Liver (tissue), 7 donors: ENCODE measurements at regions not wholly inside any gene's neighbourhood (a gene's known extent, or its start where the extent isn't known, plus 50 kb on each side); places are given as distances from the start of the nearest gene placed in this dataset.

Experiments
- DNase-seq: peaks from one replicate; pipeline ENCODE4 v3.0.0-alpha.2; 2017; ENCODE audit warnings: low spot score
- H3K27ac ChIP-seq, 2 donors: one replicate each; pipeline ENCODE4 v1.7.0; 2013; ENCODE audit warnings: inconsistent platforms in 2 of 2, low read length in 2 of 2, control low read depth in 1 of 2, low read depth in 1 of 2, mild to moderate bottlenecking in 1 of 2
- H3K27me3 ChIP-seq, 4 donors: one replicate each; pipeline versions ENCODE4 v1.6.1 to v1.7.0; 2013; ENCODE audit warnings: low read length in 3 of 4, inconsistent platforms in 1 of 4, mild to moderate bottlenecking in 1 of 4, moderate library complexity in 1 of 4; ENCODE audit not compliant: control insufficient read depth in 4 of 4, insufficient read depth in 4 of 4
- H3K36me3 ChIP-seq, 4 donors: one replicate each; pipeline versions ENCODE4 v1.6.1 to v1.7.0; 2013; ENCODE audit warnings: low read length in 3 of 4, mild to moderate bottlenecking in 3 of 4, low read depth in 1 of 4, moderate library complexity in 1 of 4; ENCODE audit not compliant: control insufficient read depth in 4 of 4, insufficient read depth in 3 of 4
- H3K4me1 ChIP-seq, 4 donors: one replicate each; pipeline versions ENCODE4 v1.6.1 to v1.7.0; 2013; ENCODE audit warnings: low read length in 3 of 4, mild to moderate bottlenecking in 3 of 4, moderate library complexity in 1 of 4; ENCODE audit not compliant: control insufficient read depth in 4 of 4, insufficient read depth in 4 of 4
- H3K4me3 ChIP-seq, 3 donors: one replicate each; pipeline versions ENCODE4 v1.6.1 to v1.7.0; 2013; ENCODE audit warnings: low read length in 3 of 3, control low read depth in 1 of 3, low read depth in 1 of 3, mild to moderate bottlenecking in 1 of 3
- H3K9ac ChIP-seq, 2 donors: one replicate each; pipeline ENCODE4 v1.7.0; 2013; ENCODE audit warnings: low read length in 2 of 2, mild to moderate bottlenecking in 2 of 2, moderate library complexity in 2 of 2, control low read depth in 1 of 2, low read depth in 1 of 2
- H3K9me3 ChIP-seq, 4 donors: one replicate each; pipeline versions ENCODE4 v1.6.1 to v1.7.0; 2013; ENCODE audit warnings: low read length in 3 of 4; ENCODE audit not compliant: control insufficient read depth in 4 of 4
- EGR1 ChIP-seq, 2 donors: IDR thresholded peaks; 2 replicates each; pipeline ENCODE4 v1.6.1; 2016 to 2018; ENCODE audit warnings: antibody characterized with exemption in 2 of 2, low read depth in 2 of 2
- FOXA1 ChIP-seq: IDR thresholded peaks from 2 replicates; pipeline ENCODE4 v1.6.1; 2016; ENCODE audit warnings: antibody characterized with exemption
- GABPA ChIP-seq, 2 donors: IDR thresholded peaks in 1 of 2; conservative IDR thresholded peaks in 1 of 2; 2 replicates each; pipeline ENCODE4 v1.6.1; 2016; ENCODE audit warnings: antibody characterized with exemption in 2 of 2, mild to moderate bottlenecking in 1 of 2, moderate library complexity in 1 of 2
- HNF4A ChIP-seq, 2 donors: conservative IDR thresholded peaks; 2 replicates each; pipeline ENCODE4 v1.6.1; 2016; ENCODE audit warnings: antibody characterized with exemption in 2 of 2, mild to moderate bottlenecking in 2 of 2
- JUND ChIP-seq, 2 donors: IDR thresholded peaks; 2 replicates each; pipeline ENCODE4 v1.6.1; 2016; ENCODE audit warnings: antibody characterized with exemption in 2 of 2
- NR2F2 ChIP-seq: IDR thresholded peaks from 2 replicates; pipeline ENCODE4 v1.6.1; 2016; ENCODE audit warnings: antibody characterized with exemption
- RAD21 ChIP-seq, 2 donors: IDR thresholded peaks; 2 replicates each; pipeline ENCODE4 v1.6.1; 2016; ENCODE audit warnings: antibody characterized with exemption in 2 of 2, mild to moderate bottlenecking in 2 of 2
- RXRA ChIP-seq, 2 donors: IDR thresholded peaks; 2 replicates each; pipeline ENCODE4 v1.6.1; 2017 to 2018; ENCODE audit warnings: antibody characterized with exemption in 2 of 2, mild to moderate bottlenecking in 1 of 2
- SP1 ChIP-seq: IDR thresholded peaks from 2 replicates; pipeline ENCODE4 v1.6.1; 2018; ENCODE audit warnings: antibody characterized with exemption, mild to moderate bottlenecking
- YY1 ChIP-seq: IDR thresholded peaks from 2 replicates; pipeline ENCODE4 v1.6.1; 2016; ENCODE audit warnings: antibody characterized with exemption, mild to moderate bottlenecking
- WGBS: extraction: QIAGEN DNeasy Blood & Tissue Kit; methylation state at CpG from one replicate; pipeline ENCODE4 v1.1.7; 2013; 5-methylcytosine and 5-hydroxymethylcytosine counted together
- TF ChIP-seq, protein P1 (sequence below): IDR thresholded peaks from 2 replicates; pipeline ENCODE4 v1.6.1; 2016; ENCODE audit warnings: antibody characterized with exemption, mild to moderate bottlenecking
- TF ChIP-seq, protein P2 (sequence below): IDR thresholded peaks from 2 replicates; pipeline ENCODE4 v1.6.1; 2016; ENCODE audit warnings: antibody characterized with exemption
- TF ChIP-seq, protein P3 (sequence below): IDR thresholded peaks from 2 replicates; pipeline ENCODE4 v1.6.1; 2016; ENCODE audit warnings: antibody characterized with exemption
- donor health status: healthy.
- donor health status: healthy.
- donor health status: healthy.
- donor health status: healthy.

DNA sequence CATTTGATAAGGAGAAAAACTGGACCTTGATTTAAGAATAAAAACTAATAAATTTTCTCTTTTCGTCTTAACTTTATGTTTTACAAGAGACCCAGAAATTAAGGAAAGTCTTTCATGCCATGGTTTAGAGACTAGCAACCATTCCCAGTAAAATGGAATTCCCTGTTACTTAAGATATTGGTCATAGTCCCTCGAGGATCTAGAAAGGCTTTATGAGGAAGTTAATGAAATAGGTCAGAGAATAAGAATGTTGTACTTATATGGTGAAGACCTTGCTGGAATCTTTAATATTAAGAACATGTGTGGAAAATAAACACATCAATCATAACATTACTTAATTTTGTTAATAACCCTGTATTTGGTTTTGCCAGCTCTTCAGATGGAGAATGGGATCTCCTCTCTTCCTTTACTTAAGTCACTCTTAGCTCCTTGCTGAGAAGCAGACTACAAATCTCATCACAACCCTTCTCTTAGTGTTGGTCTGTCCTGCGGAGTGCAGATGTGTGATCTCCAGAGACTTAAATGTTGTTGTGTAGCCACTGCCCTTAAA, 382.9 kb downstream of the QKI start:
- Histone ChIP-seq H3K27ac (no peak overlapping the region), H3K4me3 (no peak overlapping the region), H3K9ac (no peak overlapping the region), H3K4me1 (no peaks in the 10 kb centered on the region), H3K36me3 (no peaks in the 10 kb centered on the region), H3K9me3 (no peaks in the 10 kb centered on the region), H3K27me3 (no peaks in the 10 kb centered on the region)
- WGBS, result 77% methylated on average over 3 of the region's 3 CpGs
- TF ChIP-seq, protein P1, sequence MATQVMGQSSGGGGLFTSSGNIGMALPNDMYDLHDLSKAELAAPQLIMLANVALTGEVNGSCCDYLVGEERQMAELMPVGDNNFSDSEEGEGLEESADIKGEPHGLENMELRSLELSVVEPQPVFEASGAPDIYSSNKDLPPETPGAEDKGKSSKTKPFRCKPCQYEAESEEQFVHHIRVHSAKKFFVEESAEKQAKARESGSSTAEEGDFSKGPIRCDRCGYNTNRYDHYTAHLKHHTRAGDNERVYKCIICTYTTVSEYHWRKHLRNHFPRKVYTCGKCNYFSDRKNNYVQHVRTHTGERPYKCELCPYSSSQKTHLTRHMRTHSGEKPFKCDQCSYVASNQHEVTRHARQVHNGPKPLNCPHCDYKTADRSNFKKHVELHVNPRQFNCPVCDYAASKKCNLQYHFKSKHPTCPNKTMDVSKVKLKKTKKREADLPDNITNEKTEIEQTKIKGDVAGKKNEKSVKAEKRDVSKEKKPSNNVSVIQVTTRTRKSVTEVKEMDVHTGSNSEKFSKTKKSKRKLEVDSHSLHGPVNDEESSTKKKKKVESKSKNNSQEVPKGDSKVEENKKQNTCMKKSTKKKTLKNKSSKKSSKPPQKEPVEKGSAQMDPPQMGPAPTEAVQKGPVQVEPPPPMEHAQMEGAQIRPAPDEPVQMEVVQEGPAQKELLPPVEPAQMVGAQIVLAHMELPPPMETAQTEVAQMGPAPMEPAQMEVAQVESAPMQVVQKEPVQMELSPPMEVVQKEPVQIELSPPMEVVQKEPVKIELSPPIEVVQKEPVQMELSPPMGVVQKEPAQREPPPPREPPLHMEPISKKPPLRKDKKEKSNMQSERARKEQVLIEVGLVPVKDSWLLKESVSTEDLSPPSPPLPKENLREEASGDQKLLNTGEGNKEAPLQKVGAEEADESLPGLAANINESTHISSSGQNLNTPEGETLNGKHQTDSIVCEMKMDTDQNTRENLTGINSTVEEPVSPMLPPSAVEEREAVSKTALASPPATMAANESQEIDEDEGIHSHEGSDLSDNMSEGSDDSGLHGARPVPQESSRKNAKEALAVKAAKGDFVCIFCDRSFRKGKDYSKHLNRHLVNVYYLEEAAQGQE, result no peak
- DNase-seq, result no peak

DNA sequence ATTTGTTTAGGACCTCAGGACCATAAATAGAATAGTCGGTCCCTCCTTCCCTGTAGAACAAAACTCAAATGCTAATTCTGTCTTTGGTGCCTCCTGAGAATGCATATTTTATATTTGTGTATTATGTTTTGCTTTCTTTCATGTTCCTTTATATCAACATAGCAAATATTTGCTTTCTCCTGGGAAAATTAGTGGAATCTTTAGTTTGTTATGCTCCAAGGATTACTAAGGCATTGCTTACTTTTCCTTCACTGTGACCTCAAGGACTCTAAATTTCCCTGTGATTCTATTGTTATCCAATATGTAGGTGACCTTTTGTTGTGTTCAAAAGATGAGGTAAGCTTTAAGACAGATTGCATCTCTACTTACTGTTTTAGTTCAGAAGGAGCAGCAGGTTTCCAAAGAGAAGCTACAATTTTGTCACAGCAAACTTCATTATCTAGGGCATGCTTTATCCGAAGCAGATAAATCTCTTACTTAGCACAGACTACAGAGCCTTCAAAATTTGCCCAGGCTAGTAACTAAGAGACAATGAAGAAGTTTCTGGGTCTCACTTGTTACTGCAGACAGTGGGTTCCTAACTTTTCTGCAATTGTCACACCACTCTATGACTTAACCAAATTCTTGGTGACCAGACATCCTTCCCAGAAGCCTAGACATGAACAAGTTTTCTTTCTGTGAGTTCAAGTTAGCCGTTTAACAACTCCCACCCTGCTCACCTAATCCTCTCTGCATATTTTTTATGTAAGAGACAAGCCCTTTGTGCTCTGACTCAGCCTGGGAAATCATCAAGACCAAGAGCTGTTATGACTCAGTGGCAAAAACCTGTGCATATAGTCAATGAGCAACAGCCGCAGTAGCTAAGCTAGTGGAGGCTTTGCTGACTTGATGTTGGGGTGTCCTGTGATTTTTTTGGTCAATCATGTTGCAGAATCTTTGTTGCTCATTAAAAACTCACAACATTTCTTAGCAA, 378.8 kb downstream of the QKI start:
- Histone ChIP-seq H3K4me3 (no peak overlapping the region), H3K9me3 (no peaks in the 10 kb centered on the region), H3K4me1 (no peaks in the 10 kb centered on the region), H3K27ac (no peak overlapping the region), H3K36me3 (no peaks in the 10 kb centered on the region), H3K27me3 (no peaks in the 10 kb centered on the region), H3K9ac (no peak overlapping the region)
- no peak for DNase-seq
- WGBS, result 63% methylated on average over 4 of the region's 4 CpGs
- TF ChIP-seq NR2F2, result no peak
- TF ChIP-seq, protein P2, sequence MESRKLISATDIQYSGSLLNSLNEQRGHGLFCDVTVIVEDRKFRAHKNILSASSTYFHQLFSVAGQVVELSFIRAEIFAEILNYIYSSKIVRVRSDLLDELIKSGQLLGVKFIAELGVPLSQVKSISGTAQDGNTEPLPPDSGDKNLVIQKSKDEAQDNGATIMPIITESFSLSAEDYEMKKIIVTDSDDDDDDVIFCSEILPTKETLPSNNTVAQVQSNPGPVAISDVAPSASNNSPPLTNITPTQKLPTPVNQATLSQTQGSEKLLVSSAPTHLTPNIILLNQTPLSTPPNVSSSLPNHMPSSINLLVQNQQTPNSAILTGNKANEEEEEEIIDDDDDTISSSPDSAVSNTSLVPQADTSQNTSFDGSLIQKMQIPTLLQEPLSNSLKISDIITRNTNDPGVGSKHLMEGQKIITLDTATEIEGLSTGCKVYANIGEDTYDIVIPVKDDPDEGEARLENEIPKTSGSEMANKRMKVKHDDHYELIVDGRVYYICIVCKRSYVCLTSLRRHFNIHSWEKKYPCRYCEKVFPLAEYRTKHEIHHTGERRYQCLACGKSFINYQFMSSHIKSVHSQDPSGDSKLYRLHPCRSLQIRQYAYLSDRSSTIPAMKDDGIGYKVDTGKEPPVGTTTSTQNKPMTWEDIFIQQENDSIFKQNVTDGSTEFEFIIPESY, result no peak
- TF ChIP-seq, protein P3, sequence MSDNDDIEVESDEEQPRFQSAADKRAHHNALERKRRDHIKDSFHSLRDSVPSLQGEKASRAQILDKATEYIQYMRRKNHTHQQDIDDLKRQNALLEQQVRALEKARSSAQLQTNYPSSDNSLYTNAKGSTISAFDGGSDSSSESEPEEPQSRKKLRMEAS, result no peak
- TF ChIP-seq RAD21 (IDR thresholded peaks at IDR 0.05), result no peak
- no peak for TF ChIP-seq FOXA1
- TF ChIP-seq EGR1 (IDR thresholded peaks at IDR 0.05; ENCODE audit: low read depth in 2 of 2), result no peak
- TF ChIP-seq RXRA (IDR thresholded peaks at IDR 0.05), result no peak
- no peak for TF ChIP-seq JUND (IDR thresholded peaks at IDR 0.05)
- TF ChIP-seq YY1, result no peak
- no peak for TF ChIP-seq HNF4A (conservative IDR thresholded peaks at IDR 0.05)
- no peak for TF ChIP-seq GABPA (IDR thresholded peaks at IDR 0.05 in 1 of 2, conservative IDR thresholded peaks at IDR 0.05 in 1 of 2)
- no peak for TF ChIP-seq SP1
